Cardiac fibroblast (primary cell): ENCODE measurements at regions not wholly inside any gene's neighbourhood (a gene's known extent, or its start where the extent isn't known, plus 50 kb on each side); places are given as distances from the start of the nearest gene placed in this dataset.
"Not testable (repeated sequence)": the region's sequence is repeated elsewhere in the genome, so short reads cannot be mapped to it uniquely, and the experiment has no call there.

Source experiments
- DNase-seq, 2 donors: peaks; one replicate each; pipeline versions ENCODE4 v3.0.0 to v3.0.0-alpha.2; 2010; ENCODE audit warnings: low read depth in 2 of 2
- H3K4me3 ChIP-seq, 2 donors: replicated peaks in 1 of 2; 1 replicate in 1 of 2; 2 replicates in 1 of 2; pipeline ENCODE4 v1.5.1; 2011; ENCODE audit warnings: low read depth in 2 of 2, low read length in 2 of 2, mild to moderate bottlenecking in 2 of 2, moderate library complexity in 1 of 2
- TF ChIP-seq, protein P1 (sequence below): IDR thresholded peaks from one replicate; pipeline ENCODE4 v1.5.1; 2011; ENCODE audit warnings: low read depth, mild to moderate bottlenecking, low read length, inconsistent platforms

DNA sequence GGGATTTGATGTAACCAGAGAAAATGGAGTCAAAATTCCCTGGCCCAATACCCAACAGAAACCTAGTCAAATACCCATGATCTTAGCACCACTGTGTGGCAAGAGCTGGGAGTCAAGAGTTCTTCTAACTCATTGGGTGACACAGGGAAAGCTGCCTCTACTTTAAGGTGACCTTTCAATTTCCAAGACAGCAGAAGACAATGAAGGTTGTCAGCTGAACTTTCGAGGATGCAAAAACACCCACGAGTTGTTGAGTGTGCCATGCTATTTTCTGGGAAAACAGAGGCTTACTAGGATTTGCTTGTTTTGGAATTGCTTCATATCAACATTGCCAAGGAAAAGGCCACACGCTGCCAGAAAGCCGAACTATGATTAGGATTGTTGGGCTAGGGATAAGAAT is 61.6 kb upstream of the CYRIA start:
- no peak overlapping the region for H3K4me3 ChIP-seq
- DNase-seq: peak; percentile 33 to 54
- TF ChIP-seq, protein P1, sequence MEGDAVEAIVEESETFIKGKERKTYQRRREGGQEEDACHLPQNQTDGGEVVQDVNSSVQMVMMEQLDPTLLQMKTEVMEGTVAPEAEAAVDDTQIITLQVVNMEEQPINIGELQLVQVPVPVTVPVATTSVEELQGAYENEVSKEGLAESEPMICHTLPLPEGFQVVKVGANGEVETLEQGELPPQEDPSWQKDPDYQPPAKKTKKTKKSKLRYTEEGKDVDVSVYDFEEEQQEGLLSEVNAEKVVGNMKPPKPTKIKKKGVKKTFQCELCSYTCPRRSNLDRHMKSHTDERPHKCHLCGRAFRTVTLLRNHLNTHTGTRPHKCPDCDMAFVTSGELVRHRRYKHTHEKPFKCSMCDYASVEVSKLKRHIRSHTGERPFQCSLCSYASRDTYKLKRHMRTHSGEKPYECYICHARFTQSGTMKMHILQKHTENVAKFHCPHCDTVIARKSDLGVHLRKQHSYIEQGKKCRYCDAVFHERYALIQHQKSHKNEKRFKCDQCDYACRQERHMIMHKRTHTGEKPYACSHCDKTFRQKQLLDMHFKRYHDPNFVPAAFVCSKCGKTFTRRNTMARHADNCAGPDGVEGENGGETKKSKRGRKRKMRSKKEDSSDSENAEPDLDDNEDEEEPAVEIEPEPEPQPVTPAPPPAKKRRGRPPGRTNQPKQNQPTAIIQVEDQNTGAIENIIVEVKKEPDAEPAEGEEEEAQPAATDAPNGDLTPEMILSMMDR: no peak

DNA sequence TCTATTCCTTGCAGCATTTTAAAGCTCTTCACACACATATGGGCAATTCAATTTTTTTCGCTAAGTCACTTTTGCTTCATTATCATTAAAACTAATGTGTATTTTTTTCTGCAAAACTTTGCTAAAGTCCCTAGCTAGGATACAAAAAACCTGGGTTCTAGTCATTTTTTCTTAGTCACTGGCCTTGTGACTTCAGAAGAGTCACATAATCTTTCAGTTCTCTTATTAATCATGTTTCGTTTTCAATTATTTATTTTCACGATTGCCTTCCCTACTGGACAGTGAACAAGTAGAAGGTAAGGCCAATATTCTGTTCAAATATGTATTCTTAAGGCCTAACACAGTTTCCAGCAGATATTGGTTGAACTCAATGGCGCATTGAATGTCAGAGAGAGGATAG is 60.9 kb upstream of the CYRIA start:
- H3K4me3 ChIP-seq: no peak overlapping the region
- DNase-seq: no peak
- TF ChIP-seq, protein P1: no peak

DNA sequence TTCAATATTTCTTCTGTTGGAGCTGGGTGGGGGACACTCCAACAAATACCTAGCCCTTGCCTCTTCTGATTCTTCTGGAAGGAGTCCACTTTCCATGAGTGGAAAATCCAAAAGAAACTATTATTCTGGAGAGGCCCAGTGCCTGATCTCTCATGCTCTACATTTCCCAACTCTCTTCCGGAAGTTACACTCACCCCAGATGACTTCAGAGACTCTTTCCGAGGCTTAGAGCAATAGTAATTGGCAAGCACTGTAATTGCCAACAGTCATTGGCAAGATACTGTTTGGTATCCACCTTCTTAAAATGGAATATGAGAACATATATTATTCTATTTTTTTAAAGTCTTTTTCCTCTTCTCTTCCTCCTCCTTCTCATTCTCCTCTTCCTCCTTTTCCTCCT is 60.5 kb upstream of the CYRIA start:
- H3K4me3 ChIP-seq: no peak overlapping the region
- peak in 1 of 2 donors; percentile 10 for DNase-seq
- TF ChIP-seq, protein P1: no peak

DNA sequence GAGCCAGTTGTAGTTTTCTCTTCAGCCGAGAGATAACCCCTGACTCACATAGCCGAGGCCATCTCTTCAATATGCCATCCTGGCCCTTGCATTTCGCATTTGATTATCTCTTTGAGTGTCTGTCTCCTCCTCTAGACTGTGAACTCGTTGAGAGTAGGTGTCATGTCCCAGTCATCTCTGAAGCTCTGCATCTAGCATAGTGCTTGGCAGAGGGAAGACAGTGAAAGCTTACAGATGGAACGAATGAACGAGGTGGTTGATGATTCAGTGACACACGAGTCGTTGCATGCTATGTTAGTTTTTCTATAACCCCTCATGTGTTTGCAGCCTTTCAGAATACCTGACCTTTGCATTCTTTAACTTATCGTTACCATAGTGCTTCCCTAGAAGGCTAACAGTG is 59.9 kb upstream of the CYRIA start:
- H3K4me3 ChIP-seq: no peak overlapping the region
- no peak for DNase-seq
- TF ChIP-seq, protein P1: no peak

DNA sequence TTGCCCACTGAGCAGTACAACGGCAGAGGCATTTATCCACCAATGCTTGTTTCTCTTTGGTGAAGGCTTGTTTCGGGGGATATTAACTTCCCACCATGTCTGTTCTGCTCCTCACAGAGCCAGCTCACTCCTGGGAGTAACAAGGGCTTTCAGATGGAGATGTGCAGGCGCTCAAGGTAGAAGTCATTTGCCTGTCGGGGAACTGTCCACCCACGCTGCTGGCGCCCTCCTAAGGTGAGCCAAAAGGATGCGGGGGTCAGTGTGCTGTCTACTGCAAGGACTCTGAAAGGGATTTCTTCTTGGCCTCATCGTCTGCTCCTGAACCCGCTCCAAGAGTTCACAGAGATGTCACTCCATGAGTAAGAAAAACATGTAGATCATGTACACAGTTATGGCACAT is 57.0 kb upstream of the CYRIA start:
- TF ChIP-seq, protein P1: no peak
- no peak for DNase-seq
- no peak overlapping the region for H3K4me3 ChIP-seq

DNA sequence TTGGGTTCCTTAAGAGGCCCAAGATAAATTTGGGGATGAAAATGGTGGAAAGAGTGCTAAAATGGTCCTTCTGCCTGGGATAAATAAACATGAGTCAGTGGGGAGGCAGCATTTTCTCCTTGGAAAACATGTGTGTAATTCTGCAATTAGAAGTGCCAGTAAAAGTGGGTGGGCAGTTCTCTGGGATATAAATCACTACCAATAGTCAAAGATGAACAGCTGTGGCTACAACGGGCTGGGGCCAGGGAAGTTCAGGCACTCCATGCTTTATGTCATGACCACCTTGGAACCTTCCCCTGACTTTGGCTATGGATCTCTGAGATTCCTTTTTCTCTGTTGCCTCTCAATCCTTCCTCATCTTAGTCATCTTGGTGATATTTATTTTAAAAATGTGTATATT is 56.5 kb upstream of the CYRIA start:
- DNase-seq: no peak
- TF ChIP-seq, protein P1: no peak
- no peak overlapping the region for H3K4me3 ChIP-seq

DNA sequence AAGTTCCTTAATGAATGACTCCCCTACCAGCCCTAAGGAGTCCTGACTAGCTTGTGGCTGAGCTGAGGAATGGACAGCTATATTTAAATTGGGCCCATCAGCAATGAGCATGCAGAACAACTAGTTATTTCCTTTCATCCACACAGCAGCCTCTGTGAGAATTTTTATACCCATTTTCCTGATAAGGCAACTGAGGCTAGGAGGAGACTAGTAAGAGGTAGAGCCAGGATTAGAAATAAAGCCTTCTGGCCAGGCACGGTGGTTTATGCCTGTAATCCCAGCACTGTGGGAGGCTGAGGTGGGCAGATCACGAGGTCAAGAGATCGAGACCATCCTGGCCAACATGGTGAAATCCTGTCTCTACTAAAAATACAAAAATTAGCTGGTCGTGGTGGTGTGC is 55.9 kb upstream of the CYRIA start:
- DNase-seq: not testable (repeated sequence)

DNA sequence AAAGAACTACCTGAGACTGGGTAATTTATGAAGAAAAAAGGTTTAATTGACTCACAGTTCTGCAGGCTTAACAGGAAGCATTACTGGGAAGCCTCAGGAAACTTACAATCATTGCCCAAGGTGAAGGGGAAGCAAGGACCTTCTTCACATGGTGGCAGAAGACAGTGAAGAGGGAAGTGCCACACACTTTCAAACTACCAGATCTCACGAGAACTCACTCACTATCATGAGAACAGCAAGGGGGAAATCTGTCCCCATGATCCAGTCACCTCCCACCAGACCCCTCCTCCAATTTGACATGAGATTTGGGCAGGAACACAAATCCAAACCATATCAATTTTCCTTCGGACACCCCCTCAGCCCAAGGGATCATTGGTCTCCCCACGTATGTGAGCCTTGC is 55.1 kb upstream of the CYRIA start:
- DNase-seq, H3K4me3 ChIP-seq: not testable (repeated sequence)

More for the DNA sequence above, 55.9 kb upstream of the CYRIA start:
- not testable (repeated sequence) for H3K4me3 ChIP-seq
